Fibroblast of lung (primary cell): ENCODE measurements at regions not wholly inside any gene's neighbourhood (a gene's known extent, or its start where the extent isn't known, plus 50 kb on each side); places are given as distances from the start of the nearest gene placed in this dataset.

Experiments used
- CTCF ChIP-seq, 2 donors: IDR thresholded peaks in 1 of 2; conservative IDR thresholded peaks in 1 of 2; 1 replicate in 1 of 2; 2 replicates in 1 of 2; pipeline ENCODE4 v1.5.1; 2011 to 2012; ENCODE audit warnings: low read length in 2 of 2, control low read depth in 1 of 2, inconsistent platforms in 1 of 2, low read depth in 1 of 2, mild to moderate bottlenecking in 1 of 2
- EZH2 ChIP-seq: IDR thresholded peaks from 2 replicates; pipeline ENCODE4 v1.5.1; 2012; ENCODE audit warnings: low read length, control low read depth, mild to moderate bottlenecking; ENCODE audit errors: missing control alignments

- no peak for TF ChIP-seq CTCF (conservative IDR thresholded peaks at IDR 0.05 in 1 of 2, IDR thresholded peaks at IDR 0.05 in 1 of 2; ENCODE audit: low read depth in 1 of 2, low read length in 2 of 2)
- no peak for TF ChIP-seq EZH2
Observed at GRCh38 chr5:79183617-79184016, 52.3 kb upstream of the JMY start.
